ENCODE measurements at regions not wholly inside any gene's neighbourhood (a gene's known extent, or its start where the extent isn't known, plus 50 kb on each side); places are given as distances from the start of the nearest gene placed in this dataset.

GRCh38 chr6:120058410-120058809, 708.8 kb upstream of the MAN1A1 start (continued):
- TF ChIP-seq, protein P1, sequence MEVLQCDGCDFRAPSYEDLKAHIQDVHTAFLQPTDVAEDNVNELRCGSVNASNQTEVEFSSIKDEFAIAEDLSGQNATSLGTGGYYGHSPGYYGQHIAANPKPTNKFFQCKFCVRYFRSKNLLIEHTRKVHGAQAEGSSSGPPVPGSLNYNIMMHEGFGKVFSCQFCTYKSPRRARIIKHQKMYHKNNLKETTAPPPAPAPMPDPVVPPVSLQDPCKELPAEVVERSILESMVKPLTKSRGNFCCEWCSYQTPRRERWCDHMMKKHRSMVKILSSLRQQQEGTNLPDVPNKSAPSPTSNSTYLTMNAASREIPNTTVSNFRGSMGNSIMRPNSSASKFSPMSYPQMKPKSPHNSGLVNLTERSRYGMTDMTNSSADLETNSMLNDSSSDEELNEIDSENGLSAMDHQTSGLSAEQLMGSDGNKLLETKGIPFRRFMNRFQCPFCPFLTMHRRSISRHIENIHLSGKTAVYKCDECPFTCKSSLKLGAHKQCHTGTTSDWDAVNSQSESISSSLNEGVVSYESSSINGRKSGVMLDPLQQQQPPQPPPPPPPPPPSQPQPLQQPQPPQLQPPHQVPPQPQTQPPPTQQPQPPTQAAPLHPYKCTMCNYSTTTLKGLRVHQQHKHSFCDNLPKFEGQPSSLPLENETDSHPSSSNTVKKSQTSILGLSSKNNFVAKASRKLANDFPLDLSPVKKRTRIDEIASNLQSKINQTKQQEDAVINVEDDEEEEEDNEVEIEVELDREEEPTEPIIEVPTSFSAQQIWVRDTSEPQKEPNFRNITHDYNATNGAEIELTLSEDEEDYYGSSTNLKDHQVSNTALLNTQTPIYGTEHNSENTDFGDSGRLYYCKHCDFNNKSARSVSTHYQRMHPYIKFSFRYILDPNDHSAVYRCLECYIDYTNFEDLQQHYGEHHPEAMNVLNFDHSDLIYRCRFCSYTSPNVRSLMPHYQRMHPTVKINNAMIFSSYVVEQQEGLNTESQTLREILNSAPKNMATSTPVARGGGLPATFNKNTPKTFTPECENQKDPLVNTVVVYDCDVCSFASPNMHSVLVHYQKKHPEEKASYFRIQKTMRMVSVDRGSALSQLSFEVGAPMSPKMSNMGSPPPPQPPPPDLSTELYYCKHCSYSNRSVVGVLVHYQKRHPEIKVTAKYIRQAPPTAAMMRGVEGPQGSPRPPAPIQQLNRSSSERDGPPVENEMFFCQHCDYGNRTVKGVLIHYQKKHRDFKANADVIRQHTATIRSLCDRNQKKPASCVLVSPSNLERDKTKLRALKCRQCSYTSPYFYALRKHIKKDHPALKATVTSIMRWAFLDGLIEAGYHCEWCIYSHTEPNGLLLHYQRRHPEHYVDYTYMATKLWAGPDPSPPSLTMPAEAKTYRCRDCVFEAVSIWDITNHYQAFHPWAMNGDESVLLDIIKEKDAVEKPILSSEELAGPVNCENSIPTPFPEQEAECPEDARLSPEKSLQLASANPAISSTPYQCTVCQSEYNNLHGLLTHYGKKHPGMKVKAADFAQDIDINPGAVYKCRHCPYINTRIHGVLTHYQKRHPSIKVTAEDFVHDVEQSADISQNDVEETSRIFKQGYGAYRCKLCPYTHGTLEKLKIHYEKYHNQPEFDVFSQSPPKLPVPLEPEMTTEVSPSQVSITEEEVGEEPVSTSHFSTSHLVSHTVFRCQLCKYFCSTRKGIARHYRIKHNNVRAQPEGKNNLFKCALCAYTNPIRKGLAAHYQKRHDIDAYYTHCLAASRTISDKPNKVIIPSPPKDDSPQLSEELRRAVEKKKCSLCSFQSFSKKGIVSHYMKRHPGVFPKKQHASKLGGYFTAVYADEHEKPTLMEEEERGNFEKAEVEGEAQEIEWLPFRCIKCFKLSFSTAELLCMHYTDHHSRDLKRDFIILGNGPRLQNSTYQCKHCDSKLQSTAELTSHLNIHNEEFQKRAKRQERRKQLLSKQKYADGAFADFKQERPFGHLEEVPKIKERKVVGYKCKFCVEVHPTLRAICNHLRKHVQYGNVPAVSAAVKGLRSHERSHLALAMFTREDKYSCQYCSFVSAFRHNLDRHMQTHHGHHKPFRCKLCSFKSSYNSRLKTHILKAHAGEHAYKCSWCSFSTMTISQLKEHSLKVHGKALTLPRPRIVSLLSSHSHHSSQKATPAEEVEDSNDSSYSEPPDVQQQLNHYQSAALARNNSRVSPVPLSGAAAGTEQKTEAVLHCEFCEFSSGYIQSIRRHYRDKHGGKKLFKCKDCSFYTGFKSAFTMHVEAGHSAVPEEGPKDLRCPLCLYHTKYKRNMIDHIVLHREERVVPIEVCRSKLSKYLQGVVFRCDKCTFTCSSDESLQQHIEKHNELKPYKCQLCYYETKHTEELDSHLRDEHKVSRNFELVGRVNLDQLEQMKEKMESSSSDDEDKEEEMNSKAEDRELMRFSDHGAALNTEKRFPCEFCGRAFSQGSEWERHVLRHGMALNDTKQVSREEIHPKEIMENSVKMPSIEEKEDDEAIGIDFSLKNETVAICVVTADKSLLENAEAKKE (CRISPR knock-in tag; IDR thresholded peaks at IDR 0.05) = no peak

DNA sequence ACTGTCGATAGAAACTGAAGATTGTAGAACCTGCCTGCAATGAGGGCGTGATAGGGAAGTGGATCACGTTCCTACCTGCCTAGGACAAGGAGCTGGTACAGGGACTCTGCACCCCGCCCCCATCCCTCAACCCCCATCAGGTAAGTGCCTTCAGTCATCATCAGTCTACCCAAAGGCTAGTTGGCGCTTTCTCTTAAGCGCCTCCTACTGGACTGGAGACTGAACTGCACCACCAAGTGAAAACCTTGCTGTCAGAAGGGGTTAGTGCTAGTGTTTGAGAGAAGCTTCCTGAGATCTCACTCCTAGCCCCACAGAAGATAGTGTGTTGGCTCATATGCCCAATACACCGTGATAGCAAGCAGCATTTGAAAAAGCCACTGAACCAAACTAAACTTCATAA, 706.5 kb upstream of the MAN1A1 start:
- Histone ChIP-seq H3K4me2 (no peak overlapping the region), H3F3A (replicated peaks; ENCODE audit: low read depth) (no peaks in the 10 kb centered on the region), H3K27ac (ENCODE audit: low read depth) (no peak overlapping the region), H3K79me2 (replicated peaks; ENCODE audit: insufficient read depth) (no peaks in the 10 kb centered on the region), H3K9me2 (ENCODE audit: insufficient read depth) (no peaks in the 10 kb centered on the region; the same call in 1 of the 2 replicates), H4K20me1 (replicated peaks; ENCODE audit: insufficient read depth) (no peaks in the 10 kb centered on the region), H3K4me1 (ENCODE audit: insufficient read depth) (no peaks in the 10 kb centered on the region), H2AFZ (peak overlapping the region; percentile 36; the same call in 1 of the 2 replicates), H3K27me3 (ENCODE audit: insufficient read depth) (no peaks in the 10 kb centered on the region), H3K4me3 (no peak overlapping the region), H3K36me3 (ENCODE audit: insufficient read depth) (no peaks in the 10 kb centered on the region)
- H3K9me3 Mint-ChIP-seq = peaks cover 10% of the 10 kb centered on the region; the same call in 2 of the 3 replicates
- H3K27ac Mint-ChIP-seq = no peak overlapping the region
- peaks cover 3% of the 10 kb centered on the region for H3K27me3 Mint-ChIP-seq (ENCODE audit: insufficient read depth, low read depth, poor library complexity)
- peak; percentile 65 for DNase-seq (ENCODE audit: low spot score)
- H3K4me3 Mint-ChIP-seq = no peak overlapping the region
- no peaks in the 10 kb centered on the region; the same call in 2 of the 3 replicates for H3K4me1 Mint-ChIP-seq
- no peaks in the 10 kb centered on the region for H3K36me3 Mint-ChIP-seq (ENCODE audit: low read depth)
- ATAC-seq = peak; percentile 91
- TF ChIP-seq ETS1 (IDR thresholded peaks at IDR 0.05) = no peak
- TF ChIP-seq REST (IDR thresholded peaks at IDR 0.05; ENCODE audit: unreplicated experiment) = no peak
- TF ChIP-seq JUNB (IDR thresholded peaks at IDR 0.05; ENCODE audit: unreplicated experiment) = no peak
- TF ChIP-seq, protein P1 (CRISPR knock-in tag; IDR thresholded peaks at IDR 0.05) = peak; percentile 62; the same call in 1 of the 2 replicates
